ENCODE measurements at regions not wholly inside any gene's neighbourhood (a gene's known extent, or its start where the extent isn't known, plus 50 kb on each side); places are given as distances from the start of the nearest gene placed in this dataset.

DNA sequence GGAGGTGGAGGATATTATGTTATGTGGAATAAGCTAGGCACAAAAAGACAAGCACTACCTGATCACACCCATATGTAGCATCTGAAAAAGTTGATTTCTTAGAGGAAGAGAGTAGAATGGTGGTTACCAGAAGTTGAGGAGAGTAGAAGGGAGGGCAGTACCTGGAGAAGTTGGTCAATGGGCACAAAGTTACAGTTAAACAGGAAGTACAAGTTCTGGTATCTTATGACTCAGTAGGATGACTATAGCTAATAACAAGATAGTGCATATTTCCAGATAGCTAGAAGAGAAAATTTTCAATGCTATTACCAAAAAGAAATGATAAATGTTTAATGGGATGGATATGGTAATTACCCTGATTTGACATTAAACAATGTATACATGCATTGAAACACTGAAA, 686.7 kb downstream of the ISL1 start:
- TF ChIP-seq, protein P1, sequence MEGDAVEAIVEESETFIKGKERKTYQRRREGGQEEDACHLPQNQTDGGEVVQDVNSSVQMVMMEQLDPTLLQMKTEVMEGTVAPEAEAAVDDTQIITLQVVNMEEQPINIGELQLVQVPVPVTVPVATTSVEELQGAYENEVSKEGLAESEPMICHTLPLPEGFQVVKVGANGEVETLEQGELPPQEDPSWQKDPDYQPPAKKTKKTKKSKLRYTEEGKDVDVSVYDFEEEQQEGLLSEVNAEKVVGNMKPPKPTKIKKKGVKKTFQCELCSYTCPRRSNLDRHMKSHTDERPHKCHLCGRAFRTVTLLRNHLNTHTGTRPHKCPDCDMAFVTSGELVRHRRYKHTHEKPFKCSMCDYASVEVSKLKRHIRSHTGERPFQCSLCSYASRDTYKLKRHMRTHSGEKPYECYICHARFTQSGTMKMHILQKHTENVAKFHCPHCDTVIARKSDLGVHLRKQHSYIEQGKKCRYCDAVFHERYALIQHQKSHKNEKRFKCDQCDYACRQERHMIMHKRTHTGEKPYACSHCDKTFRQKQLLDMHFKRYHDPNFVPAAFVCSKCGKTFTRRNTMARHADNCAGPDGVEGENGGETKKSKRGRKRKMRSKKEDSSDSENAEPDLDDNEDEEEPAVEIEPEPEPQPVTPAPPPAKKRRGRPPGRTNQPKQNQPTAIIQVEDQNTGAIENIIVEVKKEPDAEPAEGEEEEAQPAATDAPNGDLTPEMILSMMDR (IDR thresholded peaks at IDR 0.05): no peak
- TF ChIP-seq POLR2A (IDR thresholded peaks at IDR 0.05): no peak

Data from right lobe of liver (tissue), 4 donors.